HG03342 (cell line): ENCODE measurements at regions not wholly inside any gene's neighbourhood (a gene's known extent, or its start where the extent isn't known, plus 50 kb on each side); places are given as distances from the start of the nearest gene placed in this dataset.

Experiments
- ATAC-seq: cut with Tn5 transposase; IDR thresholded peaks from one replicate; pipeline ENCODE4 v1.9.1; 2021; ENCODE audit warnings: mild to moderate bottlenecking, moderate library complexity; ENCODE audit not compliant: unreplicated experiment

DNA sequence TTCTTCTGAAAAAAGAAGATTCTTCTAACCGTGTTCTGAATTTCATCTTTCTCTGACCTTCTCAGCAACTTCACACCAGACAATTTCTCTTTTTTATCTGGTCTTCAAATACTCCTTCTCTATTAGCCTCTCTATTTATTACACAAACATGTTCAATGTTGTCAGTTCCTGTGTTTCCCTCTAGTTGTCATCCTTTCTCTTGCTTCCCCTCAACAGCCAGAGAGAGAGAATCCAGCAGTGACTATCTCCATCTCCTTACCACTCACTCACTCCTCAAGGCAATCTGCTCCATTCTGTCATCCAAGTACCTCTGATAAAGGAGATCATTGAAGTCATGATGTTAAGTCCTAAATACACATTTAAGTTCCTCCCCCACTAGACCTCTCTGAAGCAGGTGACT lies 491.9 kb upstream of the CHAC2 start:
- no peak for ATAC-seq

DNA sequence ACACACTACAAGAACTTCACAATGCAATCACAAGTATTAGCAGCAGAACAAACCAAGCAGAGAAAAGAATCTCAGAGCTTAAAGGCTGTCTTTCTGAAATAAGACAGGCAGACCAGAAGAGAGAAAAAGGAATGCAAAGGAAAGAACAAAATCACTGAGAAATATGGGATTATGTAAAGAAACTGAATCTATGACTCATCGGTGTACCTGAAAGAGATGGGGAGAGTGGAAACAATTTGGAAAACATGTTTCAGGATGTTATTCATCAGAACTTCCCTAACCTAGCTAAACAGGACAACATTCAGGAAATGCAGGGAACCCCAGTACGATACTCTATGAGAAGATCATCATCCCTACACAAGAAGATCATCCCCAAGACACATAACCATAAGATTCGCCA lies 499.0 kb upstream of the CHAC2 start:
- ATAC-seq, result no peak

DNA sequence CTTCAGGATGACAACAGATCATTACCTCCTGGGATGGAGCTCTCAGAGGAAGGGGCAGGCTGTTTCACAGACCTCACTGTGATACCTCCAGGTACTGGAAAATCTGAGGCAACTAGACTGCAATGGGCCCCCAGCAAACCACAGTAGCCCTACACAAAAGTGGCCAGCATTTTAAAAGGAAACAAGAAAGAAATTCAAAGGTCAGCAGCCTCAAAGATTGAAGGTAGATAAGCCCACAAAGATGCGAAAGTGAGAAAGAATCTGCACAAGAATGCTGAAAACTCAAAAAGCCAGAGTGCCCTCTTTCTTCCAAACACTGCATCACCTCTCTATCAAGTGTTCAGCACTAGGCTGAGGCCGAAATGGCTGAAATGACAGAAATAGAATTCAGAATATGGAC lies 499.5 kb upstream of the CHAC2 start:
- ATAC-seq, result no peak

DNA sequence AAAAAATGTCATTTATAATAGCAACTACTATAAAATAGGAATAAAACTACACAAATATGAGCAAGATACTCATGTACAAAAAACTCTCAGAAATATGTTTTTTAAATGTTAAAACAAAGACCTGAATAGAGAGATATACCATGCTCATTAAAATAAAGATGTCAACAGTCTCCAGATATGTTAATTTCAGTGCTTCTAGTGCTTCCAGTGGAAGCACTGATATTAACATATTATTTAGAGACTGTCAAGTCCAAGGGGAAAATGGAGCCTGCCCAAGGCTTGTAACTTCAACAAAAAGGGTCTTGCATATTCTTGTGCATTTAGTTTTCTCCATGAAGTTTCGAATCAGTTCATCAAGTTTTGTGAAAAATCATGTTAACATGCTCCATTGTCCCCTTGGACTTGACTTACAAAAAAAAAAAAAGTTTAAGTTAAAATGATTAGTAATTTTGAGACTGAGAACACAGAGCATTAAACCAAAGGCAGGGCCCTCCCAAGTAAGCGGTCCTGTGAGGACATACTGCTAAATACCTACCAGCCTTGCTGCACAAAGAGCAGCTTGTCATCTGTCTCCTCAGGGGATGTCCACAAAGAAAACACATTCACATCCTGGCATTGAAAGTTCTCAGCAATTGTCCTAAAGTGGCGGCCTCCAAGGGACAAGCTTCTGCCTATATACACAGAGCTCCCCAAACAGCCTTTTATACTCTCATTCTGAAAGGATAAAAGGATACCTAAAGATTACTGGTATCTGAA lies 501.9 kb upstream of the CHAC2 start:
- no peak for ATAC-seq

DNA sequence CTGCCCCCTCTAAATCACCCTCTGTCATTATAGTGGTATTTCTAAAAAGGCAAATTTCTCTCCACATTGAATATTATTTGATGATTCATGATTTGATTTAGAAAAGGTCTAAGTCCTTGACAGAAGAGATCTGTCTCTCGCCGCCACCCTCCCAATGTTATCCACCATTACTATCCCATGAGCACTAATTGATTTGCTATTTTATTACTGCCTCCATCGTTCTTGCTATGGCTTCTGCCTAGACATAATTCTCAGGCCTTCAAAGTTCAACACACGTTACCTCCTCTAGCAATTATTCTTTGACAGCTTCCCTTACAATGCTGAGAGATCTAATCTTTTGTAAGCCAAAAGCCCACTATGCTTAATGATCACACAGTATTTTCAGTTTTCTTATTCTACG lies 507.0 kb upstream of the CHAC2 start:
- ATAC-seq, result no peak

DNA sequence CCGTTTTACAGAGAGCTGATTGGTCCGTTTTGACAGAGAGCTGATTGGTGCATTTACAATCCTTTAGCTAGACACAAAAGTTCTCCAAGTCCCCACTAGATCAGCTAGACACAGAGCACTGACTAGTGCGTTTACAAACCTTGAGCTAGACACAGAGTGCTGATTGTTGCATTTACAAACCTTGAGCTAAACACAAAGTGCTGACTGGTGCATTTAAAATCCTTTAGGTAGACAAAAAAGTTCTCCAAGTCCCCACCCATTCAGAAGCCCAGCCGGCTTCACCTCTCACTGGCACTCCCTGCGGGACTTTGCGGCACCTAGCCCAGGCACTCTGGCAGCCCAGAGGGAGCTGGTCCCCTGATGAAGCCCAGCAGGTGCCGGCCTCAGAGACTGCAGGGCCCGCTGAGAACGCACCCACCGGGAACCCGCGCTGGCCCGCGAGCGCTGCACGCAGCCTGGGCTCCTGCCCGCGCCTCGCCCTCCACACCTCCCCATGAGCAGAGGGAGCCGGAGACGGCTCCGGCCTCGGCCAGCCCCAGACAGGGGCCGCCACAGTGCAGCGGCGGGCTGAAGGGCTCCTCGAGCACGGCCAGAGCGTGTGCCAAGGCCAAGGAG lies 508.1 kb upstream of the CHAC2 start:
- no peak for ATAC-seq

DNA sequence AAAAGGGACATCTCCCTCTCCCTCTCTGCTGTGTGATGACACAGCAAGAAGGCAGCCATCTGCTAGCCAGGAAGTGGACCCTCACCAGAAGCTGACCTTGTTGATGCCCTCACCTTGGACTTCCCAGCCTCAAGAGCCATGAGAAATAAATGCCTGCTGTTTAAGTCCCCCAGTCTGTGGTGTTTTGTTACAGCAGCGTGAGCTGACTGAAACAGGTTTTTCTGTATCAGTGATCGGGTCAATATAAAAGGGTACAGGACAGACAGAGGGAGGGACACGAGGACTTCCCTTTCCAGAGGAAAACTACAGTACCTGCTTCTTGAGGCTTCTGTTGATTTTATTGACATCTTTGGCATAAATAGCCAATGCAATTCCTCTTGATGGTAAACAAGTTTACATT lies 510.3 kb upstream of the CHAC2 start:
- ATAC-seq, result no peak

DNA sequence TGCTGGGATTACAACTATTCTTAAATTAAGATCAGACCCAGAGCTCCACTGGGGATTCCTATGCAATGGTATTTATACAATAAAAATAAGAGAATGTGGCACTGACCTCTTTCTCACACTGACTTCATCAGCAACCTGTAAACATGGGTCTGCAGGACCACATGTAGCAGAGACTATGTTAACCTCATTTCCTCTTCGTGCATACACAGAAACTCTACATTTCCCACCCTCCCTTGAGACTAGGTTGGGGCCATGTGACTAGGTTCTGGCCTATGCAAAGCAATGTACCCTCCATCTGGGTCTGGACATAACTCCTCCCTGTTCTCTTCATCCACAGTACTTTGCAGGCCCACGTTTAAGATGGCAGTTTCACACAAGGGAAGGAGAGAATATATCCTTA lies 514.4 kb upstream of the CHAC2 start:
- no peak for ATAC-seq

DNA sequence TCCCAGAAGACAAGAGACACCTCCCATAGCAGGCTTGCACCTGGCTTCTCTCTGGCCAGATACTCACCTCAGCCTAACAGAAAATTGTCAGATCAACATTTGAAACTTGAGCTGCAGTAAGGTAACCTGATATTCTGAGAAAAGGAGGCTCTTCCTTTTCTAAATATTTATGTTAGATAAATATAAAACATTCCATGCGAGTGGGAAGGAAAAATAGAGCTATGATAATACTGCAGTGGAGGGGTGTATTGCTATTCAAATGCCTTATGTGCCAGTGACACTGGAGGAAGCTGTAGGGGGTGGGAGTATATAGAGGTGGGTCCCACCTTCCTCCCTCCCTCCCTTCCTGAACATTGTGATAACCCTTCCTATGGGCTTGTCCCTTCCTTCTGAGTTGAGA lies 515.5 kb upstream of the CHAC2 start:
- no peak for ATAC-seq

DNA sequence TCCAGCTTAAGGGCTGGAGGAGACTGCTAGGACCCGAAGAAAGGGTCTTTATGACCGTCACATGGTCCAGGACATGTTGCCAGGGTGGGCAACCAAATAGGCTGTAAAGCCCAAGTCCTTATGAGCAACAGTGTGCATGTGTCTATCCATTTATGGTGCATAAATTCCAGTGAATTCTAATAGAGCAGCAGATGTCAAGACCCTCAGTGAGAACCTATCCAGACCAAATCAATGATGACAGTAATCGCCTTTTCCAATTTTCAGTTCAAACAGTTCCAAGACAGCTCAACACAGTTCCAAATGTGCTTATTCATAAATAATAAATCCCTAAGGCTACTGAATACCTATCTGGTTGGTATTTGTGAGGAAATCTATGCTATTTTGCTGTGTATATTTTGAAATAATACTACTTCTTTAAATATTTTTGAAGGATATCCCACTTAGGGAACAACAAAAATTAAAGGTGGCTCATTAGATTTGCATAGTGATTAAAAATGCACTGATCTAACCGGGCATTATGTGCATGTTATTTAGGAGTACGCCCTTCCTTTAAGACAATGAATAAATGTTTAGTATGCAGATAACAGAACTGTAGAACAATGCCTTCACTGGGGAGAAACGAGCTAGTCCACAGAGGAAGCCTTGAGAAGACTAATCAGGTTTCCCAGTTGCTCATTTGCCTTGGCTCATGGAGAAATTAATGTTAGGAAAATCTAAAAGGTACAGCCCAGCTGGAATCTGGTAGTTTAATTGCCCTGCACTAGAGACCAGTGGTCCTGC lies 519.5 kb upstream of the CHAC2 start:
- no peak for ATAC-seq

DNA sequence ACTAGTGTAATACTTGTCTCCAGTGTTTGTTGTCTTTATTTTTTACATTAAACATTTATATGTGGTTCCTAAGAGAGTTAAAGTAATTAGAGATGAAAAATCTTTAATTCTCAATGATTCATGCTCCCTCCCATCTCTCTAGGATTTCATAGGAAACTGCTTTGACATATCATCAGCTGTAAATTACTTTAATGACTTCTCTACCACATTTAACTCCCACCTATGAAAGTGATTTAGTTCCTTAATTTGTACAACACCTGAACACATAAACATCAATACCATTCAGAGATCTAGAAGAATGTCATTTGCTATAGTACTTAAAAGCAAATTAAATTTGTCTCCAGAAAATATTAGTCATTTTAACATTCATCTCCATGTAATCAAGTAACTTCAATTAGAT lies 524.2 kb upstream of the CHAC2 start:
- no peak for ATAC-seq

DNA sequence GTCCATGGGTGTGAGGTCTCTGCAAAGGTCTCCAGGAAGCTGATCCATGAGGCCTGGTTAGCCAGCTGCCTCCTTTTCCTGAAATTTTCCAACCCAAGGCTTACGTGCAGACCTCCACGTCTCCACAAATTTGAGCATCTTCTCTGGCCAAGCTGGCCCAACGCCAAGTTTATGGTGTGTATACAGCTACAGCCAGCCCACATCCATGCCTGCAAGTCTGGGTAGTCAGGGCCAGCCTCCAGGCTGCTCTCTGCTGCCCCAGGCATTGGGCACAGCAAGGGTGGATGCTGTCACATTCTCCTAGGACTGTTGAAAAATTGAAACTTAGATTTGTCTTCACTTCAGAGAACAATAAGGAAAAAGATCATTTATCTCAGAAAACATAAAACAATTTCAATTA lies 525.5 kb upstream of the CHAC2 start:
- no peak for ATAC-seq

DNA sequence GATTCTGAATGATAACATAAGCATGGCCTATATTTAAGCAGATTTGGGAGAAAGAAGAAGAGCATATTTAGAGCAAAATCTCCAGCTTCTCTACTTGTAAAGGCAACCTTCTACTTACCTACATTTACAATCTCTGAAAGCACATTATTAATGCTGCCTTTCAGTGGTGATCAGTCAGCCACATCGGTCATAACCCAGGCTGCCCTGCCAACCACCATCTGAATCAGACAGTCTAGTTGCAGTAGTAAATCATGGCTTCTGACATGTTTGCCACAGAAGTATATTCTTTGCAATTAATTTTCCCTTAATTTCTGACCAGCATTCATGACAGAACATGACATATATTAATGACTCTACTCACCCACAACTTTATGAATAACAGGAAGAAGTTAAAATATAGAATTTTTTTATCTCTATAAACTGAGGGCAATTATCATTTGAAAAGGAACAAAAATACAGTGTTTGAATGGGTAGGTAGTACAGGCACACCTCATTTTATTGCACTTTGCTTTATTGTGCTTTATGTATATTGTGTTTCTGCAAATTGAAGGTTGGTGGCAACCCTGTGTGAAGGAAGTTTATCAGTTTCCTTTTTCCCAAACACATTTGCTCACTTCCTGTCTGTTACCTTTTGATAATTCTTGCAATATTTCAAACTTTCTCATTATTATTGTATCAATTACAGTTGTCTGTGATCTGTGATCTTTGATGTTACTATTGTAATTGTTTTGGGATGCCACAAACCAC lies 531.6 kb upstream of the CHAC2 start:
- ATAC-seq, result no peak

DNA sequence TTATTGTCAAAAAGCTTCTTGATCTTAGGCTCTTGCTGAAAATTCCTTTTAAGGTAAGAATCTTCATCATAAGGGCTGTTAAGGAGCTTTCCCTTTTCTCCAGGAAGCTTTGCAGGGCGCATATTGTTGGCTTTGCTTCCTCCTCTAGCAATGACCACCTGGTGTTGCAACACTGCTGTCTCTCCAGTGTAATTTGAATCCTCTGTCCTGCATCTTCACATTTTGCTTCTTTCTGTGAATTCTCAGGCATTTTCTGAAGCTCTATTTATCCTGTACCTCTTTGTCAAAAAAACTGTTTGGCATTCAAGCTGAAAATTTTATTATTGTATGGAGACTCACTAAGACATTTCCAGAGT lies 533.1 kb upstream of the CHAC2 start:
- ATAC-seq, result no peak

DNA sequence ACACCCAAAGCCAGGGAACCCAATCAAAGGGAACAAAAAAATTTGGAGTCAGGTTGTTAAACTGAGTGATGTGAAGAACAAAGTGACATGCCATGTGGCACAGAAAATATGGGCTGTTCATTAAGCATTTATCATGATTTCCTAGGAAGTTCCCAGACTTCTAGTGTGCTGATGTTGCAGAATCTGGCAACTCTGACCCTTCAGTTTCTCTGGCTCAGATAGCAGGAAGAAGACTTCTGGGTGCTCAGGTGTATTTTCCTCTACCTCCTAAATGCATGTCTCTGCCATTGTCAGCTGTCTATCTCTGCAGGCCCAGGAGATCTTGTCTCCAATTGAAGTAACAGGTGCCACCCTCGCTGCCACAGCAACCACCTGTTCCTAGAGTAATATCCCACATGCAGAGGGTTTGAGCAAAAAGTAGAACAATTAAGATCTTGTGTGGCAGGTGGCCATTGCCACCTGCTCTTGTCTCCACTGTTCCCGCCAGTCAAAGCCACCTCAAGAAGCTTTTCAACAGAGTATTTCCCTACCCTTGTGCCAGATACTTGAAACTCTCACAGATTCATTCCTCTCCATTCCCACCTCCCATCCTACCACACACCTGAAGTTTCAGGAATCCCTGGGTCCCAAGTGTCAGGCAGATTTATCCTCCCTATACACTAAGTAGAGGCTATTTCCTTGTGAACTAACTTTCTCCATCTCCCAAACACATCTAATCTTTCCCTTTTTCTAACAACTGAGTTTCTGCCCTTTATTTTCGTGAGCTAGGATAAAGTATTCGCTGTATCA lies 533.7 kb upstream of the CHAC2 start:
- ATAC-seq, result no peak

DNA sequence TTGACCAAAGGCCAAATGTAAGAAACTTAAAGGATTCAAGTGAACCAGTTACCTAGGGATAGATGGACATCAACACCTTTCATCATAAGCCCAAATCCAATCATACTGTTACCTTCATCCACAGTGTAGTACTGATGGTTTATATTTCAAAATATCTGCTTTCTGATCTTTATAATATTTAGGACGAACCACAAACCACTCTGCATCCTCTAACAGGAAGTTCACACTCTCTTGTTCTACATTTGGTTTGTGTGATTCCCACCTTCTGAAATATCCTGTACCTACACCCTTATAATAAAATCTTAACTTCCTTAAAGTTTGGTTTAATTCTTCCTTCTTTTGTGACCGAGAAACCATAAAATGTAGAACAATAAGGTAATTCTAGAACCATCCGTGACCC lies 535.7 kb upstream of the CHAC2 start:
- ATAC-seq, result no peak

DNA sequence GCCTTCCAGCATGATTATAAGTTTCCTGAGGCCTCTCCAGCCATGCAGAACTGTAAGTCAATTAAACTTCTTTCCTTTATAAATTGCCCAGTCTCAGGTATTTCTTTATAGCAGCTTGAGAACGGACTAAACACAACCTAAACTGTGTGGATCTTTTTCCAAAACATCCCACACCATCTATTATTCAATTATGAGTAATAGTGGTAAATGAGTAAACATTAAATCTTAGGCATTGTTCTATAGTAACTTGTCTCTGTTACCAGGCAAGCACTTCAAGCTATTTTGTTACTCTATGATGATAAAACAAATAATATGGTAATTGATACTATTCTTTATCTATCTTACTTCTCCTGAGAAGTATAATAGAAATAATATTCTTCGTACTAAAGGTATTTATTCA lies 536.9 kb upstream of the CHAC2 start:
- no peak for ATAC-seq

DNA sequence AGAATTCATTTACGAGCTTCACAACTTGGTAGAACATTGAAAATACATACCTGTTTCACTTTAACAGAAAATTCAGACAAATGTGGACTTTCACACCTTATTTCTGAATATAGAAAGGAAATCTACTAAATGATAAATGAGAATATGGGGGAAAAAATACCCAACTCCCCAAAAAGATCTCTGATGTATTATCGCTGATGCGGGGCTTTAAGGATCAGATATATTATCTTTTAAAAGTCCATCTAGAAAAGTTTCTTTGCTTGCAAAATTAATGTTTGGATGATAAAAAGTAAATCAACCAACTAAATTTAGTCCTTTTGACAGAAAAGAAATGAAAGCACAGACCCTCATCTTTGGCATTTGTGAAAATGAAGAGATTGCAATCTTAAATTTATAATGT lies 540.1 kb upstream of the CHAC2 start:
- ATAC-seq, result no peak

DNA sequence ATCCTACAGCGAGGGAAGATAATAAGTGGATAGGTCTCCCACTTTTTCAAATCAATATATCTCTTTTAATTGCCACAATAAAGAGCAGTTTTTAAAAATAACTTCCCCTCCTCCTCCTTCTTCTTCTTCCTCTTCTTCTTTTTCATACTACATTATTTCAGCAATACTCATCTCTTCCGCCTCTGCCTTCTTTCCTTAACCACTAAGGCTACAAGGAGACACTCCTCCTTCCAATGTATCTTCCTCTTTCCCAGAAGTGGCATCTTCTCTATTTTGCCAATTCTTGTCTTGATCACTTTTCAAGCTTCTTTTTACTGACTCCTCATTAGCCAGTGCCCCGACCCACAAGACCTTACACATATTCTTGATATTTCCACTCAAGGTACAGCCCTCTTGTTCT lies 546.6 kb upstream of the CHAC2 start:
- ATAC-seq, result no peak

DNA sequence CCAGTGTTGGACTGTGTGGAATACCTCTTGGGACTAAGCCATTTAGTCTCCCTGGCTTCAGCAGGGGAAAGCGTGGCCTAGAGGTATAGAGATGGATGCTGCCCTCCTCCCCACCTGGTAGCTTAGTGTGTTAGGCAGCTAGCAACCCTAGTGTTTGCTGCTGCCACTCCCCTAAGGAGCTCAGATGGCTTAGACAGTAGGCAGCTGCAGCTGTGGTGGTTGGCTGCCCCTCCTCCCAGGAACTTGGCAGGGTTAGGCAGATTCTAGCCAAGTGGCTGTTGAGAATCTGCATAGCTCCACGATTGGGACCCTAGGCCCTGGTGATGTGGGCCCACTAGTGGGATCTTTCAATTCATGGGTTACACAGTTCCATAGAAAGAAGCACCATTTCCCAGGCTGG lies 550.4 kb upstream of the CHAC2 start:
- ATAC-seq, result no peak

DNA sequence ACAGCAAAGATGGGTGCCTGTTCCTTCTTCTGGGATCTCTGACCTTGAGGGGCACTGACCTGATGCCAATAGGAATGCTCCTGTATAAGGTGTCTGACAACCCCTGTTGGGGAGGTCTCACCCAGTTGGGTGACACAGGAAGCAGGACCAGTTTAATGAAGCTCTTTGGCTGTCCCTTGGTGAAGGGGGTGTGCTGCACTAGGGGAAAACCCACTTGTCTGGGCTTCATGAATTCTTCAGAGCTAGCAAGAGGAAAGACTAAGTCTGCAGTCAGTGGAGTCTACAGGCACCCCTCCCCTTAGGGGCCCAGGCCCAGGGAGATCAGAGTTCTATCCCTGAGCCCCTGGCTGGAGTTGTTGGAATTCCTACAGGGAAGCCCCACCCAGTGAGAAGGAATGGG lies 550.8 kb upstream of the CHAC2 start:
- no peak for ATAC-seq
